ENCODE measurements at regions not wholly inside any gene's neighbourhood (a gene's known extent, or its start where the extent isn't known, plus 50 kb on each side); places are given as distances from the start of the nearest gene placed in this dataset.

- DNase-seq (ENCODE audit: low spot score in 2 of 2) = no peak
- Histone ChIP-seq H3K9me3 (no peaks in the 10 kb centered on the region), H3K36me3 (no peaks in the 10 kb centered on the region), H3K27me3 (no peaks in the 10 kb centered on the region), H3K4me3 (no peak overlapping the region), H3K27ac (no peak overlapping the region), H3K4me1 (peaks cover 0 to 15% of the 10 kb centered on the region in 2 donors)
- TF ChIP-seq CTCF (IDR thresholded peaks at IDR 0.05) = no peak
- intact Hi-C loops (cut with DNase I) = no loop called here
These were observed 532.6 kb downstream of the TNS3 start for GRCh38 chr7:47049234-47049774.

- Histone ChIP-seq H3K27ac (no peak overlapping the region), H3K9me3 (no peaks in the 10 kb centered on the region), H3K4me1 (peaks cover 0 to 15% of the 10 kb centered on the region in 2 donors), H3K27me3 (no peaks in the 10 kb centered on the region), H3K4me3 (no peak overlapping the region), H3K36me3 (no peaks in the 10 kb centered on the region)
- no peak for DNase-seq (ENCODE audit: low spot score in 2 of 2)
- intact Hi-C loops (cut with DNase I) = no loop called here
- no peak for TF ChIP-seq CTCF (IDR thresholded peaks at IDR 0.05)
These were observed 534.5 kb downstream of the TNS3 start for GRCh38 chr7:47047384-47047783.

- Histone ChIP-seq H3K27ac (no peak overlapping the region), H3K27me3 (no peaks in the 10 kb centered on the region), H3K4me1 (peaks cover 0 to 15% of the 10 kb centered on the region in 2 donors), H3K4me3 (no peak overlapping the region), H3K9me3 (no peaks in the 10 kb centered on the region), H3K36me3 (no peaks in the 10 kb centered on the region)
- DNase-seq (ENCODE audit: low spot score in 2 of 2) = no peak
- no peak for TF ChIP-seq CTCF (IDR thresholded peaks at IDR 0.05)
- intact Hi-C loops (cut with DNase I) = no loop called here
These were observed 535.0 kb downstream of the TNS3 start for GRCh38 chr7:47046949-47047348.

GRCh38 chr7:47045207-47046051 is 536.5 kb downstream of the TNS3 start:
- Histone ChIP-seq H3K27me3 (no peaks in the 10 kb centered on the region), H3K4me1 (peaks cover 0 to 15% of the 10 kb centered on the region in 2 donors), H3K9me3 (no peaks in the 10 kb centered on the region), H3K36me3 (no peaks in the 10 kb centered on the region), H3K27ac (peak overlapping the region in 1 of 2 donors; percentile 26), H3K4me3 (no peak overlapping the region)
- intact Hi-C loops (cut with DNase I) = no loop called here
- DNase-seq (ENCODE audit: low spot score in 2 of 2) = no peak
- TF ChIP-seq CTCF (IDR thresholded peaks at IDR 0.05) = no peak

GRCh38 chr7:47044625-47045024 is 537.3 kb downstream of the TNS3 start:
- DNase-seq (ENCODE audit: low spot score in 2 of 2) = no peak
- no peak overlapping the region for H3K4me3 ChIP-seq
- intact Hi-C loops (cut with DNase I) = no loop called here
- no peaks in the 10 kb centered on the region for H3K9me3 ChIP-seq
- TF ChIP-seq CTCF (IDR thresholded peaks at IDR 0.05) = no peak
- H3K36me3 ChIP-seq = no peaks in the 10 kb centered on the region
- H3K27me3 ChIP-seq = no peaks in the 10 kb centered on the region
- H3K4me1 ChIP-seq = peaks cover 0 to 15% of the 10 kb centered on the region in 2 donors
- no peak overlapping the region for H3K27ac ChIP-seq

Measured in ascending aorta (tissue), 2 donors.